ENCODE measurements at regions not wholly inside any gene's neighbourhood (a gene's known extent, or its start where the extent isn't known, plus 50 kb on each side); places are given as distances from the start of the nearest gene placed in this dataset.

DNA sequence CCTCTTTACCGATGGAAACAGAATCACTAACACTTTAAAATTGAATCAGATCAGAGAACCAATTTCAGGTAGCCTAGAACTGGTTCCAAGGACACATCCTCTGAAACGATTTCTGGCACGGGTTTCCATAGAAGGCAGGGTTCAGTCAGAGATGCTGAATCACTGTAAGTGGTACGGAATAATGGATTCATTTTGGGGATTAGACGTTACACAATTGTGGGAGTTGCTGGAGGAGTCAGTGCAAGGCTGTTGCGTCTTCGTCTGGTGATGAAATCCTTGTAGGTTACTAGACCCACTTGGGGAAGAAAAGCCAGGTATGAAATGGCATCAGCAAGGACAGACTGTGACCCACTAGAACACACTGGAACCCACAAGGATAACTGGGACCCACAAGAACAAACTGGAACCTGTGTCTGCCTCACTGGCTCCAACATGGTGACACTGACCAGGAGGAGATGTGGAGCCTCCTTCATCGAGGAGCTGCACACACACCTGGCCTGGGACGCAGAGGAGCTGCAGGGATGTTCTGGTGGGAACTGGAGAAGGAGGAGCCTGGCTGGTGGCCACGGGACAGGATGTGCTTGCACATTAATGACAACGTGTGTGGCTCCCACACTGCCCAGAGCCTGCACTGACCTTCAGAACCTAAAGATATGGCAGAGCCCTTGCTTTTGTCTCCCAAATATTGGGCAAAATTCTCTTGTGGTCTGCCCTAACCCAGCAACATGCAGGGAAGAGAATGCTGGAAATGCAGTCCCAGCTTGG, 105.1 kb downstream of the TRAPPC11 start:
- H3K4me3 Mint-ChIP-seq = no peak overlapping the region
- H4K91ac ChIP-seq (ENCODE audit: insufficient read length, low read depth, low read length) = no peak overlapping the region
- no peaks in the 10 kb centered on the region for H3K36me3 Mint-ChIP-seq (ENCODE audit: insufficient read depth in 1 of 3, low read depth in 3 of 3)

More for the DNA sequence above, 105.1 kb downstream of the TRAPPC11 start:
- no peak overlapping the region for H3K27ac Mint-ChIP-seq
- Histone ChIP-seq H3K9ac (ENCODE audit: extremely low read depth, insufficient read length, low read length) (no peak overlapping the region), H4K20me1 (ENCODE audit: control insufficient read depth, insufficient read depth, insufficient read length) (no peaks in the 10 kb centered on the region), H3K27me3 (ENCODE audit: insufficient read depth, low read length) (no peaks in the 10 kb centered on the region), H3K14ac (ENCODE audit: insufficient read depth, low read length) (no peak overlapping the region), H4K5ac (ENCODE audit: insufficient read length, low read depth, low read length) (no peak overlapping the region), H2AK5ac (ENCODE audit: insufficient read length, low read length) (no peak overlapping the region), H3K4ac (ENCODE audit: low read depth, low read length) (no peak overlapping the region), H2BK12ac (ENCODE audit: insufficient read length, low read depth, low read length) (no peak overlapping the region), H2AFZ (ENCODE audit: low read length) (no peak overlapping the region), H2BK5ac (ENCODE audit: insufficient read length, low read length) (no peak overlapping the region), H3K9me3 (ENCODE audit: control insufficient read depth, low read depth, low read length) (no peaks in the 10 kb centered on the region), H2BK120ac (ENCODE audit: low read depth, low read length, poor library complexity, severe bottlenecking) (no peak overlapping the region), H3K56ac (ENCODE audit: insufficient read length, low read depth, low read length) (no peak overlapping the region), H3K18ac (ENCODE audit: insufficient read length, low read depth, low read length) (no peak overlapping the region), H3K23me2 (ENCODE audit: insufficient read length, low read depth, low read length, poor library complexity, severe bottlenecking) (no peaks in the 10 kb centered on the region), H3K79me2 (ENCODE audit: insufficient read depth, low read length) (no peaks in the 10 kb centered on the region), H3K23ac (ENCODE audit: insufficient read length, low read depth, low read length) (no peak overlapping the region), H2BK15ac (ENCODE audit: low read depth, low read length) (no peak overlapping the region), H3T11ph (ENCODE audit: low read length) (no peak overlapping the region), H3K4me1 (ENCODE audit: insufficient read depth, low read length) (no peaks in the 10 kb centered on the region), H3K79me1 (ENCODE audit: insufficient read depth, low read depth, low read length, poor library complexity, severe bottlenecking) (no peaks in the 10 kb centered on the region), H4K8ac (replicated peaks; ENCODE audit: insufficient read length, low read depth, low read length) (no peak overlapping the region), H3K4me2 (ENCODE audit: insufficient read depth, insufficient read length, low read length) (no peak overlapping the region), H3K27ac (ENCODE audit: insufficient read length, low read depth, low read length) (no peak overlapping the region), H2BK20ac (ENCODE audit: low read depth, low read length, poor library complexity, severe bottlenecking) (no peak overlapping the region)
- no peaks in the 10 kb centered on the region; a peak in 1 of 5 replicates for H3K9me3 Mint-ChIP-seq
- TF ChIP-seq, protein P1, sequence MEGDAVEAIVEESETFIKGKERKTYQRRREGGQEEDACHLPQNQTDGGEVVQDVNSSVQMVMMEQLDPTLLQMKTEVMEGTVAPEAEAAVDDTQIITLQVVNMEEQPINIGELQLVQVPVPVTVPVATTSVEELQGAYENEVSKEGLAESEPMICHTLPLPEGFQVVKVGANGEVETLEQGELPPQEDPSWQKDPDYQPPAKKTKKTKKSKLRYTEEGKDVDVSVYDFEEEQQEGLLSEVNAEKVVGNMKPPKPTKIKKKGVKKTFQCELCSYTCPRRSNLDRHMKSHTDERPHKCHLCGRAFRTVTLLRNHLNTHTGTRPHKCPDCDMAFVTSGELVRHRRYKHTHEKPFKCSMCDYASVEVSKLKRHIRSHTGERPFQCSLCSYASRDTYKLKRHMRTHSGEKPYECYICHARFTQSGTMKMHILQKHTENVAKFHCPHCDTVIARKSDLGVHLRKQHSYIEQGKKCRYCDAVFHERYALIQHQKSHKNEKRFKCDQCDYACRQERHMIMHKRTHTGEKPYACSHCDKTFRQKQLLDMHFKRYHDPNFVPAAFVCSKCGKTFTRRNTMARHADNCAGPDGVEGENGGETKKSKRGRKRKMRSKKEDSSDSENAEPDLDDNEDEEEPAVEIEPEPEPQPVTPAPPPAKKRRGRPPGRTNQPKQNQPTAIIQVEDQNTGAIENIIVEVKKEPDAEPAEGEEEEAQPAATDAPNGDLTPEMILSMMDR (conservative IDR thresholded peaks at IDR 0.05) = no peak
- no peak for DNase-seq
- no CpG with 5 or more reads among the region's 11 CpGs for WGBS (ENCODE audit: extremely low coverage, insufficient read length, low lambda C conversion rate)
- no peaks in the 10 kb centered on the region; the same call in 1 of the 2 replicates for H3K27me3 Mint-ChIP-seq (ENCODE audit: low read depth)
- H3K4me1 Mint-ChIP-seq = peaks cover 7 to 9% of the 10 kb centered on the region in 2 experiments

Measured in H9 (cell line).